HK-2 (cell line): ENCODE measurements at regions not wholly inside any gene's neighbourhood (a gene's known extent, or its start where the extent isn't known, plus 50 kb on each side); places are given as distances from the start of the nearest gene placed in this dataset.

Experiments
- DNase-seq: peaks from one replicate; pipeline ENCODE4 v3.0.0-alpha.2; 2018; ENCODE audit not compliant: unreplicated experiment

DNA sequence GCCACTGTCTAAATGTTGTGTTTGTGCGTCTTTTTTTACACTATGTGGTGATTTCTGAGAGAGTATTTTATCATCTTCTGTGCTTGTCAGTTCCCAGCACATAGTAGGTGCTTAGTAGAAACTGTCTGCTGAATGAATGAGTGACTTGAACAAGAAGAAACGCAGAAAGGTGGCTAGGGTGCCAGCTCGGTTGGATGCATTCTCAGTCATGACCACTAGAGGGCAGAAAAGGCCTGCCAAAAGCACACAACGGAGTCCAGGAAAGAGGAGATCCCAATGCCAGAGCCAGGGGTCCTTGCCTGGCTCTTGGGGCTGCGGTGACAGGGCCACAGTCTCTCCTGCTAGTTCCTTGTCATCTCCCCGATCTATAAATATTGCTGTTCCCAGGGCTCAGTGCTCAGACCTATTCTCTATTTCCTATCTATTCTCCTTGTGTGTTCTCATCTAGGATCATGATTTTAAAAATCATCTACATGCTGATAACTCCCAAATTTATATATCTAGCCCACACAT lies 57.3 kb upstream of the CCL1 start:
- DNase-seq, result peak; percentile 71

DNA sequence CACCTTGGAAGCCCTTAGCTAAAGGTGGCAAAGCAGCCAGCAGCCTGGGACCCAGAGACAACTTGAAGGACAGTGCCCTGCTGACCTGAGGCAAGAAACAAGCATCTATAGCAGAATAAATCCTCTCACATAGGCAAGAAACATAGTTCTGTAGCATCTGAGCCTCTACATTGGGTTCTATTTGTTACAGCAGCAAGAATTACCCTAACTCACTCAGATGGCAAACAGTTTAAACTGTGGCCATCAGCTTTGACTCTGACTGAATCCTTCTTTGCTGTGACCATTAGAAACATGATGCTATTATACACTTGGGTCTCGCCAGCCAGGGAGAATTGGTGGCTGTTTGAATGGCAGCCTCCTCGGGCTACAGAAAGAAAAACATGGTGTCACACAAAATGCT lies 53.1 kb upstream of the CCL1 start:
- no peak for DNase-seq

DNA sequence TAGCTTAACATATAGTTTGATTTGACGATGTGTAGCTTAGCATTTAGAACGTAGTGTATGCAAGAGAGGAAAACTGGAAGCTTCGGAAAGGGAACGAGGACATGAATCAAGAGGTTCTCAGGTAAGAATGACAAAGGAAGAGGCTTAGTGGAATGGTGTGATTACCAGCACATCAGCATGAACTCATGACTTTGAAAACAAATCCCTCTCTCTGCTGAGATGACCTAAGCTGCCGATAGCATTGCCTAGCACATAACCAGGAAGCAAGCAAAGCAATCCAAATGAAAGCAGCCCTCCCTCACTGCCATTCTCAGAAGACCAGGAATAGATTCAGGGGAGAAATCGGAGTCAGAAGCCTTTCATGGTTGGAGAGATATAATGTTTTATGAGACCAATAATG lies 51.3 kb upstream of the CCL1 start:
- DNase-seq, result no peak

DNA sequence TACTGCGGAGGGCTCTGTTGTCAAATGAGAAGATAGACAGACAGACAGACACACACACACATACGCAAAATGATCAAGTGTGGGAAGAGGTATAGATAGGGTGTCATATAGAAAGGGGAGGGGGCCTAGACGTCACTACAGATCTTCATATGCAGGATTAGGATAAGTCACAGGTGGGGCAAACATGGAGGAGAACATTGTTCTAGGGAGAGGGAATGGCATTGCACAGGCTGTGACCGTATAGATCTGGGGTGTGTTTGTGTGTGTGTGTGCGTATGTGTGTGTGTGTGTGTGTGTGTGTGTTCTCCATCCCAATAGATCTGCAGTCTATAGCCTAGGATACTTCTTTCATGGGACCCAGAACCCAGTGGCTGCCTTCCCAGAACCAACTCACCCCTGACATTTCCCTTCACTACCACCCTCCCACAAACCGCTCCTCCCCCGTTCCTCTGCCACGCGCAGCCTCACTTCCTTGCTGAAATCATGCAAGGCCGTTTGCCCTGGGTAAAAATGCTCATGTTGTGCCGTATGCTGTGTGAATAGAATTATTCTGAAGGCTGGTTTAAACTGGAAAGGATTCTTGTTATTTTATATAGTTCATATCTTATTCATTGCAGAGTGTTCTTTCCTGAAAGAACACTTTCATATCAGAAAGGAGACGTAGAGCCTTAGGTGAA lies 50.5 kb upstream of the CCL1 start:
- DNase-seq, result no peak

DNA sequence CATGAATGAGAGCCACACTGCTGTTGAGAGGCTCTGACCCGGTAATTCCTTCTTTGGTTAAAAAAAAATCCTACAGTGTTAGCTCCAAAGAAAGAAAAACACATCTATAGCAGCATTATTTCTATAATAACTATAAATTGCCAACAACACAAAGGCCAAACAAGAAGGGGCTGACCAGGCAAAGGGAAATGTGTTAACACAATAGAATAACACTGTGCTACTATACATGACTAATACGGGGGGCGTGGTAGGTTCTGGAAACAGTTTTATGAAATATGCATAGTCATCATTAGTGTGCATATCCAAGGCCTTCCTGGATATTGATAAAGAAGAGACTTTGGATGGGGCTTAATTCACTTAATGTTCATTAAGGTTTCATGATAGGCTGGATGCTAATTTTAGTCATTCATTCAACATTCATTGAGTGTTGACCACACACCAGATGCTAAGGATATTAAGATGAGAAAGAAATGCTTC lies 50.0 kb upstream of the CCL1 start:
- DNase-seq, result no peak
